ENCODE measurements at regions not wholly inside any gene's neighbourhood (a gene's known extent, or its start where the extent isn't known, plus 50 kb on each side); places are given as distances from the start of the nearest gene placed in this dataset.

DNA sequence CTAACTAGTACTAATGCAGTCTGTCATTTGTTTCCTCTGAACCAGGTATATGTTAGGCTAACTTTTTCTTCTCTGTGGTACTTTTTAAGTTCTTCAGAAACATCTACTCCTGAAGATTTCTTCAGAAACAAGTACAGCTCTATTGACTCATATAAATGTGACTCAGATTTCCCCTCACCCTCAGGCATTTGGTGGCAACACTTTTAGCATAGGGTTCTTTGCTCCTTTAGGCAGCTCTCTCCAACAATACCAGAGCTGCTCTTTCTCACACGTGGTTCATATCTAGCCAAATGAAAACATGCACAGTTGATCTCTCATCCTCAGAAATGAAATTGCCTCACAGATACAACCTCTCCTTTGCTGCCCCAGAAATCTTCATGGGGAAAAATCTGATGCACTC lies 939.8 kb downstream of the SORCS1 start:
- no peak for DNase-seq (ENCODE audit: low spot score)
- no peak for TF ChIP-seq CTCF (IDR thresholded peaks at IDR 0.05; ENCODE audit: extremely low read depth, missing control alignments)

GRCh38 chr10:106217627-106218026 lies 946.9 kb downstream of the SORCS1 start:
- TF ChIP-seq CTCF (IDR thresholded peaks at IDR 0.05; ENCODE audit: extremely low read depth, missing control alignments) = no peak
- DNase-seq (ENCODE audit: low spot score) = no peak

GRCh38 chr10:106216085-106216484 lies 948.4 kb downstream of the SORCS1 start:
- no peak for TF ChIP-seq CTCF (IDR thresholded peaks at IDR 0.05; ENCODE audit: extremely low read depth, missing control alignments)

GRCh38 chr10:106214243-106214642 lies 950.3 kb downstream of the SORCS1 start:
- no peak for DNase-seq (ENCODE audit: low spot score)
- no peak for TF ChIP-seq CTCF (IDR thresholded peaks at IDR 0.05; ENCODE audit: extremely low read depth, missing control alignments)

More at GRCh38 chr10:106216085-106216484, 948.4 kb downstream of the SORCS1 start:
- no peak for DNase-seq (ENCODE audit: low spot score)

DNA sequence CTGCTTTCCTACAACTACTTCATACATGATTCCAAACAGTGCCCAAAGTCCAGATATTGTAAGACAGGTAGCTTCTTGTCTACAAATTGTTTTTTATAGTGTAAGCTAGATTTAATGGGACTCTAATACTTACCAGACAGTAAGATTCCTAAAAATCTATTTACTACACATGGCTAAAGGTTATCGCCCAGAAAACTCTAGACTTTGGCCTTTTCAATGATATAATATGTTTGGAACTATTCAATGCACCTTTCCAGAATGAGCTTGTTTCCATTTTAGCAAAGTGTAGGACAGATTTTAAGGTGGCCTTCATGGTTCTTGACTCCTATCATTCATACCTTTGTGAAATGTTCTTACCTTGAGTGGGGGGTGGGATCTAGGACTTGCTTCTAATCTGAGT lies 951.0 kb downstream of the SORCS1 start:
- no peak for TF ChIP-seq CTCF (IDR thresholded peaks at IDR 0.05; ENCODE audit: extremely low read depth, missing control alignments)
- no peak for DNase-seq (ENCODE audit: low spot score)

DNA sequence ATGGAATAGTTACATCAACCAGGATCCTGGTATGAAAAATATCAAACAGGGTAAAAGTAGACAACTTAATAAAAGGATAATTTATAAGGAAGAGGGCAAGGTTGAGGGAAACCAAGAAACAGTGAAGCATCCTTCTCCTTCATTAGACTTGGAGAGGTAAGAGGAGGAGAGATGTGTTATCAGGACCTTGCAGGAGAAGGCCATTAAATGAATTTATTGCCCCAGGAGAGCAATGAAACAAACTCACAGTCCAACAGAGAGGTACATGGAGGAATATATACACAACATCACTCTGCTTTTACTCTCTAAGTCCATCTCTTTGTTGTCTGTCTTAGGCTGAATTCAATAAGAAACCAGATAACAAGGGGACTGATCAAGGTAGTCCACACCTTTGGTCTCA lies 966.2 kb downstream of the SORCS1 start:
- no peak for TF ChIP-seq CTCF (IDR thresholded peaks at IDR 0.05; ENCODE audit: extremely low read depth, missing control alignments)
- no peak for DNase-seq (ENCODE audit: low spot score)

DNA sequence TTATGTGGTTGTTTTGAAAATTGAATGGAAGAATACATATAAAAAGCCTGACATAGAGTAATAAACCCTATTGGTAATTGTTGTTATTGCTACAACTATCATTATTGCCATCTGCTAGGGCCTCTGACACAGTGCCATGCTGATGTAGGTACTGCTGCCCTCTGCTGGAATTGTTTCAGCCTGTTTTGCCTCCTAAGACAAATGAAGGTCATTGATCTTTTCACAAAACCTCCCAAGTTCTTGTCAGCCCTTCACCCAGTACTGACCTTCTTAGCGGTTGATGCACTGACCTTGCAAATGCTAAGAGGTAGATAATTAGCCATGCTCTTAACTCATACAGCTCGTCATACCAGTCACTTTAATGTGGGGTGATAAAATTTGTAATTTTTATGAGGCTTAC lies 975.2 kb downstream of the SORCS1 start:
- peak; percentile 8 for DNase-seq (ENCODE audit: low spot score)
- peak; percentile 24 for TF ChIP-seq CTCF (IDR thresholded peaks at IDR 0.05; ENCODE audit: extremely low read depth, missing control alignments)

Measured in GM20000 (cell line).